H9 (cell line): ENCODE measurements at regions not wholly inside any gene's neighbourhood (a gene's known extent, or its start where the extent isn't known, plus 50 kb on each side); places are given as distances from the start of the nearest gene placed in this dataset.

ENCODE experiments used
- DNase-seq: peaks from one replicate; pipeline ENCODE4 v3.0.0-alpha.2; 2017
- H2AFZ ChIP-seq: one replicate; pipeline ENCODE4 v1.6.1; 2013; ENCODE audit warnings: mild to moderate bottlenecking, low read length, control low read depth, moderate library complexity
- H2AK5ac ChIP-seq: 2 replicates; pipeline ENCODE4 v1.6.1; 2013; ENCODE audit warnings: low read length, control low read depth, mixed read lengths; ENCODE audit not compliant: insufficient read length
- H2BK120ac ChIP-seq: one replicate; pipeline ENCODE4 v1.6.1; 2013; ENCODE audit warnings: low read depth, mild to moderate bottlenecking, low read length, control low read depth, inconsistent platforms; ENCODE audit not compliant: poor library complexity, severe bottlenecking
- H2BK12ac ChIP-seq: 2 replicates; pipeline ENCODE4 v1.6.1; 2013; ENCODE audit warnings: low read length, control low read depth, mixed read lengths, low read depth; ENCODE audit not compliant: insufficient read length
- H2BK15ac ChIP-seq: 2 replicates; pipeline ENCODE4 v1.6.1; 2013; ENCODE audit warnings: low read depth, low read length, control low read depth
- H2BK20ac ChIP-seq: one replicate; pipeline ENCODE4 v1.6.1; 2013; ENCODE audit warnings: low read depth, mild to moderate bottlenecking, low read length, control low read depth, inconsistent platforms; ENCODE audit not compliant: poor library complexity, severe bottlenecking
- H2BK5ac ChIP-seq: 2 replicates; pipeline ENCODE4 v1.6.1; 2013; ENCODE audit warnings: low read length, control low read depth, mixed read lengths; ENCODE audit not compliant: insufficient read length
- H3K14ac ChIP-seq: 2 replicates; pipeline ENCODE4 v1.6.1; 2013; ENCODE audit warnings: low read length, control low read depth; ENCODE audit not compliant: insufficient read depth
- H3K18ac ChIP-seq: 2 replicates; pipeline ENCODE4 v1.6.1; 2013; ENCODE audit warnings: low read depth, mild to moderate bottlenecking, mixed read lengths, low read length, control low read depth; ENCODE audit not compliant: insufficient read length
- H3K23ac ChIP-seq: 2 replicates; pipeline ENCODE4 v1.6.1; 2013; ENCODE audit warnings: low read length, control low read depth, mixed read lengths, low read depth; ENCODE audit not compliant: insufficient read length
- H3K23me2 ChIP-seq: 2 replicates; pipeline ENCODE4 v1.6.1; 2013; ENCODE audit warnings: low read depth, mild to moderate bottlenecking, mixed read lengths, low read length, control low read depth; ENCODE audit not compliant: insufficient read length, poor library complexity, severe bottlenecking
- H3K27ac ChIP-seq: 2 replicates; pipeline ENCODE4 v1.5.1; 2013; ENCODE audit warnings: low read length, control low read depth, mixed read lengths, low read depth; ENCODE audit not compliant: insufficient read length
- H3K27me3 ChIP-seq: 2 replicates; pipeline ENCODE4 v1.6.1; 2013; ENCODE audit warnings: low read length, control low read depth, inconsistent platforms; ENCODE audit not compliant: insufficient read depth
- H3K4ac ChIP-seq: 2 replicates; pipeline ENCODE4 v1.6.1; 2013; ENCODE audit warnings: low read depth, mild to moderate bottlenecking, control low read depth, inconsistent platforms, low read length, moderate library complexity
- H3K4me1 ChIP-seq: 2 replicates; pipeline ENCODE4 v1.6.1; 2013; ENCODE audit warnings: low read length, control low read depth, inconsistent platforms; ENCODE audit not compliant: insufficient read depth
- H3K4me2 ChIP-seq: 2 replicates; pipeline ENCODE4 v1.6.1; 2013; ENCODE audit warnings: low read length, control low read depth, mixed read lengths; ENCODE audit not compliant: insufficient read length, insufficient read depth
- H3K56ac ChIP-seq: 2 replicates; pipeline ENCODE4 v1.6.1; 2013; ENCODE audit warnings: low read depth, mild to moderate bottlenecking, mixed read lengths, low read length, control low read depth; ENCODE audit not compliant: insufficient read length
- H3K79me1 ChIP-seq: 2 replicates; pipeline ENCODE4 v1.6.1; 2013; ENCODE audit warnings: low read depth, mild to moderate bottlenecking, moderate library complexity, low read length, control low read depth, inconsistent platforms; ENCODE audit not compliant: insufficient read depth, poor library complexity, severe bottlenecking
- H3K79me2 ChIP-seq: 2 replicates; pipeline ENCODE4 v1.6.1; 2013; ENCODE audit warnings: low read length, control low read depth, inconsistent platforms; ENCODE audit not compliant: insufficient read depth
- H3K9ac ChIP-seq: 2 replicates; pipeline ENCODE4 v1.6.1; 2013; ENCODE audit warnings: low read length, control low read depth, mixed read lengths; ENCODE audit not compliant: insufficient read length; ENCODE audit errors: extremely low read depth
- H3K9me3 ChIP-seq: one replicate; pipeline ENCODE4 v1.6.1; 2013; ENCODE audit warnings: low read depth, low read length, inconsistent platforms; ENCODE audit not compliant: control insufficient read depth
- H3T11ph ChIP-seq: one replicate; pipeline ENCODE4 v1.6.1; 2013; ENCODE audit warnings: mild to moderate bottlenecking, low read length, control low read depth, inconsistent platforms
- H4K20me1 ChIP-seq: one replicate; pipeline ENCODE4 v1.6.1; 2013; ENCODE audit not compliant: control insufficient read depth, insufficient read length, insufficient read depth
- H4K5ac ChIP-seq: 2 replicates; pipeline ENCODE4 v1.6.1; 2013; ENCODE audit warnings: low read depth, mild to moderate bottlenecking, mixed read lengths, low read length, control low read depth; ENCODE audit not compliant: insufficient read length
- H4K8ac ChIP-seq: replicated peaks from 2 replicates; pipeline ENCODE4 v1.6.1; 2013; ENCODE audit warnings: low read length, control low read depth, mixed read lengths, low read depth; ENCODE audit not compliant: insufficient read length
- H4K91ac ChIP-seq: 2 replicates; pipeline ENCODE4 v1.6.1; 2013; ENCODE audit warnings: low read depth, mild to moderate bottlenecking, moderate library complexity, mixed read lengths, low read length, control low read depth; ENCODE audit not compliant: insufficient read length
- H3K27ac Mint-ChIP-seq, 3 experiments: 2 replicates in 2 of 3; 3 replicates in 1 of 3; pipeline ENCODE4 v1.8.0; 2020 to 2021; ENCODE audit warnings: mixed read lengths in 3 of 3, mild to moderate bottlenecking in 1 of 3, moderate library complexity in 1 of 3
- H3K27me3 Mint-ChIP-seq: 2 replicates; pipeline ENCODE4 v1.8.0; 2021; ENCODE audit warnings: low read depth, mild to moderate bottlenecking, moderate library complexity, mixed read lengths
- H3K36me3 Mint-ChIP-seq, 3 experiments: 2 replicates in 2 of 3; 3 replicates in 1 of 3; pipeline ENCODE4 v1.8.0; 2020 to 2021; ENCODE audit warnings: low read depth in 3 of 3, mixed read lengths in 3 of 3; ENCODE audit not compliant: insufficient read depth in 1 of 3
- H3K4me1 Mint-ChIP-seq, 2 experiments: 2 replicates each; pipeline ENCODE4 v1.8.0; 2020; ENCODE audit warnings: mixed read lengths in 2 of 2
- H3K4me3 Mint-ChIP-seq, 2 experiments: 2 replicates in 1 of 2; 3 replicates in 1 of 2; pipeline ENCODE4 v1.8.0; 2020 to 2021; ENCODE audit warnings: mild to moderate bottlenecking in 2 of 2, mixed read lengths in 2 of 2, moderate library complexity in 1 of 2
- H3K9me3 Mint-ChIP-seq, 2 experiments: 2 replicates in 1 of 2; 3 replicates in 1 of 2; pipeline ENCODE4 v1.8.0; 2020; ENCODE audit warnings: mild to moderate bottlenecking in 2 of 2, mixed read lengths in 2 of 2, moderate library complexity in 1 of 2
- WGBS: extraction: QIAGEN DNeasy Blood & Tissue Kit; methylation state at CpG from one replicate; pipeline ENCODE4 v1.1.7; 2013; ENCODE audit warnings: missing lambda C conversion rate, low lambda C conversion rate, mixed read lengths; ENCODE audit not compliant: insufficient read length; ENCODE audit errors: extremely low coverage; 5-methylcytosine and 5-hydroxymethylcytosine counted together
- TF ChIP-seq, protein P1 (sequence below): fragments of 200-600 bp; sonication (generic); conservative IDR thresholded peaks from 3 replicates; pipeline ENCODE4 v1.8.0; 2021; ENCODE audit warnings: antibody characterized with exemption, mild to moderate bottlenecking

DNA sequence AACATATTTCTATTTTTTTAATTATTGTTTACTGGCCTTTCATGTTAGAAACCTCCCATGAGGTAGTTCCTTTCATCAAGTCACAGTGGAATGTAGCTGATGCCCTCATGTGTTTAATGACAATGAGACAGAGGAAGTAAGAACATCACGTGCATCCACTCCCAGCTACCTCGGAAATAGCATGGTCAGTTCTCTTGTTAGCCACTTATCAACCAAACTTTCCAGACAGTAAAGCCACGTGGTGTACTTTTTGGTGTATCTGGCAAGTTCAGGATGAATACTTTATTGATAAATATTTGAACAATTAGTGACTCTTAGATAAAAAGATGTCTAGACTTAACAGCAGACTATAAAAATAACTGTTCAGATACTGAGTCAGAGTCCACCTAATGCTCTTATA lies 781.7 kb downstream of the MECOM start:
- H3K4me3 Mint-ChIP-seq, result no peak overlapping the region
- Histone ChIP-seq H4K91ac (no peak overlapping the region), H2BK12ac (no peak overlapping the region), H3K4me2 (no peak overlapping the region), H2BK5ac (no peak overlapping the region), H3K14ac (no peak overlapping the region), H3K56ac (no peak overlapping the region), H3K27ac (no peak overlapping the region), H3K4me1 (no peaks in the 10 kb centered on the region; the same call in 1 of the 2 replicates), H3K23ac (no peak overlapping the region), H3K23me2 (no peaks in the 10 kb centered on the region), H2AK5ac (no peak overlapping the region), H3K9ac (no peak overlapping the region), H4K20me1 (no peaks in the 10 kb centered on the region), H3K27me3 (no peaks in the 10 kb centered on the region), H3K79me1 (no peaks in the 10 kb centered on the region), H3K9me3 (no peaks in the 10 kb centered on the region), H4K5ac (no peak overlapping the region), H2BK120ac (no peak overlapping the region), H4K8ac (no peak overlapping the region), H3K18ac (no peak overlapping the region), H2AFZ (no peak overlapping the region), H2BK15ac (no peak overlapping the region), H3K79me2 (no peaks in the 10 kb centered on the region), H2BK20ac (no peak overlapping the region), H3T11ph (no peak overlapping the region), H3K4ac (no peak overlapping the region)
- peaks cover 11 to 12% of the 10 kb centered on the region in 2 experiments for H3K4me1 Mint-ChIP-seq
- H3K27ac Mint-ChIP-seq, result no peak overlapping the region
- TF ChIP-seq, protein P1, sequence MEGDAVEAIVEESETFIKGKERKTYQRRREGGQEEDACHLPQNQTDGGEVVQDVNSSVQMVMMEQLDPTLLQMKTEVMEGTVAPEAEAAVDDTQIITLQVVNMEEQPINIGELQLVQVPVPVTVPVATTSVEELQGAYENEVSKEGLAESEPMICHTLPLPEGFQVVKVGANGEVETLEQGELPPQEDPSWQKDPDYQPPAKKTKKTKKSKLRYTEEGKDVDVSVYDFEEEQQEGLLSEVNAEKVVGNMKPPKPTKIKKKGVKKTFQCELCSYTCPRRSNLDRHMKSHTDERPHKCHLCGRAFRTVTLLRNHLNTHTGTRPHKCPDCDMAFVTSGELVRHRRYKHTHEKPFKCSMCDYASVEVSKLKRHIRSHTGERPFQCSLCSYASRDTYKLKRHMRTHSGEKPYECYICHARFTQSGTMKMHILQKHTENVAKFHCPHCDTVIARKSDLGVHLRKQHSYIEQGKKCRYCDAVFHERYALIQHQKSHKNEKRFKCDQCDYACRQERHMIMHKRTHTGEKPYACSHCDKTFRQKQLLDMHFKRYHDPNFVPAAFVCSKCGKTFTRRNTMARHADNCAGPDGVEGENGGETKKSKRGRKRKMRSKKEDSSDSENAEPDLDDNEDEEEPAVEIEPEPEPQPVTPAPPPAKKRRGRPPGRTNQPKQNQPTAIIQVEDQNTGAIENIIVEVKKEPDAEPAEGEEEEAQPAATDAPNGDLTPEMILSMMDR, result no peak
- no CpG with 5 or more reads among the region's 3 CpGs for WGBS
- H3K36me3 Mint-ChIP-seq, result no peaks in the 10 kb centered on the region
- no peaks in the 10 kb centered on the region for H3K27me3 Mint-ChIP-seq
- no peak for DNase-seq
- no peaks in the 10 kb centered on the region for H3K9me3 Mint-ChIP-seq
